ENCODE measurements at regions not wholly inside any gene's neighbourhood (a gene's known extent, or its start where the extent isn't known, plus 50 kb on each side); places are given as distances from the start of the nearest gene placed in this dataset.

DNA sequence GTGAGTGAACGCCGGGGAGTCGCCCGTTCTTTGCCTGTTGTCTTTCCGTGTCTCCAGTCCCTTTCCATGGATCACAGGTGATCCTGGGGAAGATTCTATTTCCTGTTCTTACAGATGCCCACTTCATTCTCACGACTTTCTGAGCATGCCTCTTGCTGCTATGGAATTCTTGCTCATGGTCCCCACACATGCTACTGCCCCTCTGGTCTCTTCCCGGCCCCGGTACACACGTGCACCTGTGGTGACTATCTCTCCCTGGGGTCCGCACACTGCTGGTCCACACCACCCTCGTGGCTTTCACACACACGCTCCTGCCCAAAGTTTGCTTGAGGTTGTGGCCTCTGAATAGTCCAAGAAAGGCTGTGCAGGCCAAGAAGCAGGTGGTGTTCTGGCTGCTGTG lies 67.9 kb upstream of the ALKAL2 start:
- Histone ChIP-seq H2AFZ (ENCODE audit: low read depth, low read length) (no peak overlapping the region), H3K27ac (ENCODE audit: low read depth, low read length) (no peak overlapping the region), H3K9ac (ENCODE audit: low read length) (no peak overlapping the region), H3K4me1 (ENCODE audit: insufficient read depth, low read length) (no peaks in the 10 kb centered on the region), H3K79me2 (ENCODE audit: insufficient read depth, low read length) (no peaks in the 10 kb centered on the region), H3K27me3 (ENCODE audit: insufficient read depth, low read length) (no peaks in the 10 kb centered on the region), H3K4me2 (ENCODE audit: low read length) (no peak overlapping the region), H3K9me3 (ENCODE audit: insufficient read depth, low read depth, low read length) (no peaks in the 10 kb centered on the region), H3K36me3 (ENCODE audit: insufficient read depth, low read length) (no peaks in the 10 kb centered on the region), H4K20me1 (ENCODE audit: insufficient read depth, low read length) (no peaks in the 10 kb centered on the region), H3K4me3 (ENCODE audit: insufficient read depth, low read depth, low read length) (no peak overlapping the region)
- TF ChIP-seq, protein P1, sequence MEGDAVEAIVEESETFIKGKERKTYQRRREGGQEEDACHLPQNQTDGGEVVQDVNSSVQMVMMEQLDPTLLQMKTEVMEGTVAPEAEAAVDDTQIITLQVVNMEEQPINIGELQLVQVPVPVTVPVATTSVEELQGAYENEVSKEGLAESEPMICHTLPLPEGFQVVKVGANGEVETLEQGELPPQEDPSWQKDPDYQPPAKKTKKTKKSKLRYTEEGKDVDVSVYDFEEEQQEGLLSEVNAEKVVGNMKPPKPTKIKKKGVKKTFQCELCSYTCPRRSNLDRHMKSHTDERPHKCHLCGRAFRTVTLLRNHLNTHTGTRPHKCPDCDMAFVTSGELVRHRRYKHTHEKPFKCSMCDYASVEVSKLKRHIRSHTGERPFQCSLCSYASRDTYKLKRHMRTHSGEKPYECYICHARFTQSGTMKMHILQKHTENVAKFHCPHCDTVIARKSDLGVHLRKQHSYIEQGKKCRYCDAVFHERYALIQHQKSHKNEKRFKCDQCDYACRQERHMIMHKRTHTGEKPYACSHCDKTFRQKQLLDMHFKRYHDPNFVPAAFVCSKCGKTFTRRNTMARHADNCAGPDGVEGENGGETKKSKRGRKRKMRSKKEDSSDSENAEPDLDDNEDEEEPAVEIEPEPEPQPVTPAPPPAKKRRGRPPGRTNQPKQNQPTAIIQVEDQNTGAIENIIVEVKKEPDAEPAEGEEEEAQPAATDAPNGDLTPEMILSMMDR (IDR thresholded peaks at IDR 0.05; ENCODE audit: insufficient read depth, low read depth, low read length) = no peak
- TF ChIP-seq EZH2 (IDR thresholded peaks at IDR 0.05; ENCODE audit: insufficient read depth, low read length) = no peak
- no peaks in the 10 kb centered on the region for H3K36me3 Mint-ChIP-seq (ENCODE audit: low read depth, unreplicated experiment)
- no peak overlapping the region for H3K27ac Mint-ChIP-seq (ENCODE audit: unreplicated experiment)
- no peak overlapping the region for H3K4me3 Mint-ChIP-seq (ENCODE audit: unreplicated experiment)
- FAIRE-seq (no peak), DNase-seq (ENCODE audit: low read depth) (no peak)
- H3K27me3 Mint-ChIP-seq (ENCODE audit: low read depth, unreplicated experiment) = peaks cover 15% of the 10 kb centered on the region
- H3K4me1 Mint-ChIP-seq (ENCODE audit: low read depth, unreplicated experiment) = no peaks in the 10 kb centered on the region
- peaks cover 5% of the 10 kb centered on the region for H3K9me3 Mint-ChIP-seq (ENCODE audit: unreplicated experiment)

DNA sequence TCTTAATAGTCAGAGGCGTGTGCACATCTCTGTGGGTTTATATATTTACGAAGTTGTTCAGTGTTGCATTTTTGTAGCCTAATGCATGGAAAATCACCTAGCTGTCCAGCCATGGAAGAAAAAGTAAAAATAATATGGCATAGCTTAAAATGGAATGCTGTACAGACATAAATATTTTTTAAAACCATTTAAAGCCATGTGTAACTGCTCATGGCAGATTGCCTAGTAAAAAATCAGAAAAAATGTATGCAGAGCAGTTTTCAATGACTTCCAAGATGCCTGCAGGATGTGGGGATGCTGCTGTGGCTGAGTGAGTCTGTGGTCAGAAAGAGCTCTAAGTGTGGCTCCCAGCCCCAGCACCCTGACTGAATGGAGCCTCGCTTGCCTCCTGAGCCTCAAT lies 64.8 kb upstream of the ALKAL2 start:
- H3K4me1 ChIP-seq (ENCODE audit: insufficient read depth, low read length) = no peaks in the 10 kb centered on the region
- Mint-ChIP-seq H3K4me1 (ENCODE audit: low read depth, unreplicated experiment) (peaks cover 5% of the 10 kb centered on the region), H3K4me3 (ENCODE audit: unreplicated experiment) (no peak overlapping the region), H3K27ac (ENCODE audit: unreplicated experiment) (no peak overlapping the region), H3K27me3 (ENCODE audit: low read depth, unreplicated experiment) (peaks cover 10% of the 10 kb centered on the region), H3K9me3 (ENCODE audit: unreplicated experiment) (peaks cover 3% of the 10 kb centered on the region), H3K36me3 (ENCODE audit: low read depth, unreplicated experiment) (no peaks in the 10 kb centered on the region)
- no peak for FAIRE-seq
- no peak overlapping the region for H3K4me2 ChIP-seq (ENCODE audit: low read length)
- no peaks in the 10 kb centered on the region for H3K36me3 ChIP-seq (ENCODE audit: insufficient read depth, low read length)
- no peaks in the 10 kb centered on the region for H3K27me3 ChIP-seq (ENCODE audit: insufficient read depth, low read length)
- H3K27ac ChIP-seq (ENCODE audit: low read depth, low read length) = no peak overlapping the region
- H3K4me3 ChIP-seq (ENCODE audit: insufficient read depth, low read depth, low read length) = no peak overlapping the region
- peak; percentile 22 for DNase-seq (ENCODE audit: low read depth)
- no peak overlapping the region for H2AFZ ChIP-seq (ENCODE audit: low read depth, low read length)
- H4K20me1 ChIP-seq (ENCODE audit: insufficient read depth, low read length) = no peaks in the 10 kb centered on the region
- no peak overlapping the region for H3K9ac ChIP-seq (ENCODE audit: low read length)
- H3K79me2 ChIP-seq (ENCODE audit: insufficient read depth, low read length) = no peaks in the 10 kb centered on the region
- H3K9me3 ChIP-seq (ENCODE audit: insufficient read depth, low read depth, low read length) = no peaks in the 10 kb centered on the region
- TF ChIP-seq EZH2 (IDR thresholded peaks at IDR 0.05; ENCODE audit: insufficient read depth, low read length) = no peak
- TF ChIP-seq, protein P1 (IDR thresholded peaks at IDR 0.05; ENCODE audit: insufficient read depth, low read depth, low read length) = no peak

DNA sequence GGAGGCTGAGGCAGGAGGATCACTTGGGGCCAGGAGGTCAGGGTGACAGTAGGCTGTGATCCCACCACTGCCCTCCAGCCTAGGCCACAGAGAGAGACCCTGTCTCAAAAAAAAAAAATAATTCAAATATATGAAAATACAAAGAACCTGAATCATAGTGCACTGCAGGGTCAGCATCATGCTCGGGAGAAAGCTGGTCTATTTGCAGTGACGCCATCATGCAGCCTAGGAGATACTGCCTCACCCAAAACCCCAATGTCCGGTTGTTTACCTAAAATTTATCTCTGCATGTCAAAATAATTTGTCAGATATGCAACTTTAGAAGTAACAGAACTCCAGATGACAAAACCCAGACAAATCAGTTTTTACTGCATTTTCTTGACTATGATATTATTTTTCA lies 61.5 kb upstream of the ALKAL2 start:
- no peaks in the 10 kb centered on the region for H3K9me3 ChIP-seq (ENCODE audit: insufficient read depth, low read depth, low read length)
- H3K27ac ChIP-seq (ENCODE audit: low read depth, low read length) = peak overlapping the region; percentile 37
- peaks cover 5% of the 10 kb centered on the region for H3K4me1 Mint-ChIP-seq (ENCODE audit: low read depth, unreplicated experiment)
- no peaks in the 10 kb centered on the region for H3K9me3 Mint-ChIP-seq (ENCODE audit: unreplicated experiment)
- no peak overlapping the region for H3K27ac Mint-ChIP-seq (ENCODE audit: unreplicated experiment)
- no peaks in the 10 kb centered on the region for H3K27me3 Mint-ChIP-seq (ENCODE audit: low read depth, unreplicated experiment)
- no peaks in the 10 kb centered on the region for H3K79me2 ChIP-seq (ENCODE audit: insufficient read depth, low read length)
- no peaks in the 10 kb centered on the region for H3K27me3 ChIP-seq (ENCODE audit: insufficient read depth, low read length)
- H3K36me3 Mint-ChIP-seq (ENCODE audit: low read depth, unreplicated experiment) = no peaks in the 10 kb centered on the region
- no peaks in the 10 kb centered on the region for H3K36me3 ChIP-seq (ENCODE audit: insufficient read depth, low read length)
- no peak overlapping the region for H3K4me3 Mint-ChIP-seq (ENCODE audit: unreplicated experiment)
- H3K4me2 ChIP-seq (ENCODE audit: low read length) = no peak overlapping the region
- TF ChIP-seq, protein P1 (IDR thresholded peaks at IDR 0.05; ENCODE audit: insufficient read depth, low read depth, low read length) = no peak
- TF ChIP-seq EZH2 (IDR thresholded peaks at IDR 0.05; ENCODE audit: insufficient read depth, low read length) = no peak
- DNase-seq (ENCODE audit: low read depth) = no peak
- no peaks in the 10 kb centered on the region for H4K20me1 ChIP-seq (ENCODE audit: insufficient read depth, low read length)
- no peak overlapping the region for H3K9ac ChIP-seq (ENCODE audit: low read length)
- no peak overlapping the region for H3K4me3 ChIP-seq (ENCODE audit: insufficient read depth, low read depth, low read length)
- FAIRE-seq = no peak
- no peak overlapping the region for H2AFZ ChIP-seq (ENCODE audit: low read depth, low read length)
- no peaks in the 10 kb centered on the region for H3K4me1 ChIP-seq (ENCODE audit: insufficient read depth, low read length)

Data from astrocyte (in vitro differentiated cells and primary cell).